Small intestine (tissue), 7 donors: ENCODE measurements at regions not wholly inside any gene's neighbourhood (a gene's known extent, or its start where the extent isn't known, plus 50 kb on each side); places are given as distances from the start of the nearest gene placed in this dataset.
A peak's percentile ranks its signal among the peaks of the same experiment; 100 is the strongest.

Experiments used
- DNase-seq, 2 donors: peaks; one replicate each; pipeline versions ENCODE4 v3.0.0 to v3.0.0-alpha.2; 2013
- FAIRE-seq: peaks from 2 replicates; lab custom pipeline; 2012; peaks lifted over from hg19 to GRCh38; lab: Jason Lieb, UNC
- H3K27ac ChIP-seq, 3 donors: one replicate each; pipeline ENCODE4 v1.5.1; 2013; ENCODE audit warnings: low read length in 2 of 3, mild to moderate bottlenecking in 2 of 3, control low read depth in 1 of 3, inconsistent platforms in 1 of 3, low read depth in 1 of 3, moderate library complexity in 1 of 3
- H3K27me3 ChIP-seq, 3 donors: one replicate each; pipeline ENCODE4 v1.6.1; 2013; ENCODE audit warnings: low read length in 3 of 3, inconsistent platforms in 1 of 3; ENCODE audit not compliant: control insufficient read depth in 3 of 3, insufficient read depth in 3 of 3
- H3K36me3 ChIP-seq, 3 donors: one replicate each; pipeline ENCODE4 v1.6.1; 2013; ENCODE audit warnings: low read length in 3 of 3, inconsistent platforms in 1 of 3, low read depth in 1 of 3, mild to moderate bottlenecking in 1 of 3, moderate library complexity in 1 of 3; ENCODE audit not compliant: control insufficient read depth in 3 of 3, insufficient read depth in 2 of 3
- H3K4me1 ChIP-seq, 3 donors: one replicate each; pipeline ENCODE4 v1.6.1; 2013; ENCODE audit warnings: low read length in 2 of 3, inconsistent platforms in 1 of 3, low read depth in 1 of 3, mild to moderate bottlenecking in 1 of 3, moderate library complexity in 1 of 3; ENCODE audit not compliant: control insufficient read depth in 3 of 3, insufficient read depth in 2 of 3
- H3K4me3 ChIP-seq, 3 donors: one replicate each; pipeline ENCODE4 v1.5.1; 2013; ENCODE audit warnings: low read length in 3 of 3, control low read depth in 1 of 3, inconsistent platforms in 1 of 3, low read depth in 1 of 3, mild to moderate bottlenecking in 1 of 3, moderate library complexity in 1 of 3
- H3K9me3 ChIP-seq, 2 donors: one replicate each; pipeline ENCODE4 v1.6.1; 2013; ENCODE audit warnings: low read depth in 1 of 2, low read length in 1 of 2; ENCODE audit not compliant: control insufficient read depth in 2 of 2, insufficient read depth in 1 of 2
- WGBS, 3 donors: extraction: QIAGEN DNeasy Blood & Tissue Kit; methylation state at CpG; one replicate each; pipeline ENCODE4 v1.1.7; 2013; 5-methylcytosine and 5-hydroxymethylcytosine counted together
- donor health status: healthy with polysubstance abuse.
- donor health status: control.
- donor health status: control.
- donor health status: Bipolar disorder and iron deficiency.
- donor health status: healthy.

DNA sequence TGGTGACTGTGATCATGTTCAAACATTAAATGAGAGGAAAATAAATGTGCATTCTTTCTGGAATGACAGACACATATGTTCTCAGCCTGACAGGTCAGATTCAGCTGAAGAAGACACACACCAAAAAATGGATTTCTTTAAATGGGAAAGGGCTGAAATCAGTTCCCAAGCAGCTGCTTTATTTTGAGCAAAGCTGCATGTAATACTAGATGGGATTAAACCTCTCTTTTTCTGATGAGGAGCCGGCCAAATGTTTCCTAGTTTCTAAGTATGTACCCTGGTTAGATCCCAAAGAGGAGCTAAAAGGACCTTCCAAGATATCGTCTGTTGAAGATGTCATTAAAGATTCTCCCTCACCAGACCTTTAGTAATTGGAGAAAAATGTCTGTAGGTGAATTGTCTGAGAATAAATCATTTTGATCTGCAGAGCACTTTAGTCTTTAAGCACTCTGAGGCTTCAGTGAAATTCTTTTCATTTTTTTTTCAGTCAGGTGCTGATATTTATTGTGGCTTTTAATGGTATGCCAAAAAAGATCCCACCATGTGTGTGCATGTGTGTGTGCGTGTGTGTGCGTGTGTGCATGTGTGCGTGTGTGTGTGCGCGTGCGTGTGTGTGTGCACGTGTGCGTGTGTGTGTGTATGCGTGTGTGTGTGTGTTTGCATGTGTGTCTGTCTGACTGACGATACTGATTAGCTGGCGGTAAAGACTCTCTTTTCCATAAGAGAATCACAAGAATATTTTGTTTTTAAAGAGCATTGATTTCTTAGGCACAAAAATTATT, 175.8 kb downstream of the IRS1 start:
- FAIRE-seq (no peak), DNase-seq (no peak)
- Histone ChIP-seq H3K4me3 (no peak overlapping the region), H3K36me3 (no peaks in the 10 kb centered on the region), H3K9me3 (no peaks in the 10 kb centered on the region), H3K27me3 (no peaks in the 10 kb centered on the region), H3K4me1 (peaks cover 0 to 11% (median 0%) of the 10 kb centered on the region in 3 donors), H3K27ac (peak overlapping the region in 1 of 3 donors; percentile 41)
- WGBS, 3 donors = 78 to 83% (median 80%) methylated on average over 13 of the region's 13 CpGs

DNA sequence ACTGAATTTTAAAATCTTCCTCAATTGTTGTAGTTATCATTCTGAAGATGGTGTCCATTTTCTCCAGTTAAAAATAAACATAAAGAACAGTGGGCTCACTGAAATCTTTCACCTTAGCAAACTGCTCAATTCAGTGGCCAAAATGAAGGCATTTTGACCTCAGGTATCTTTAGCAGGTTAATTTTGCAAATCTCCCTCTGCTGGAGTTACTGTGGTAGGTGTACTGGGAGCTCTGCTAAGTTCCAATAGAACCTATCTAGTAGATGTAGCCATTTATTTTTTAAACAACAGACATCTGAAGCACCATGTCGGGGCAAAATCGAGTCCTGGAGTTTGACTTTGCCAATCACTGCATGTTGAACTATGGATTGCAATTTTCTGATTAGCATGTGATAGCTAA, 177.1 kb downstream of the IRS1 start:
- no peak overlapping the region for H3K27ac ChIP-seq
- H3K9me3 ChIP-seq = peaks cover 0 to 6% of the 10 kb centered on the region in 2 donors
- no peak for DNase-seq
- peaks cover 0 to 11% (median 0%) of the 10 kb centered on the region in 3 donors for H3K4me1 ChIP-seq
- H3K36me3 ChIP-seq = no peaks in the 10 kb centered on the region
- FAIRE-seq = no peak
- H3K4me3 ChIP-seq = no peak overlapping the region
- H3K27me3 ChIP-seq = no peaks in the 10 kb centered on the region
- WGBS, 3 donors = 73 to 80% (median 76%) methylated on average over 2 of the region's 2 CpGs

DNA sequence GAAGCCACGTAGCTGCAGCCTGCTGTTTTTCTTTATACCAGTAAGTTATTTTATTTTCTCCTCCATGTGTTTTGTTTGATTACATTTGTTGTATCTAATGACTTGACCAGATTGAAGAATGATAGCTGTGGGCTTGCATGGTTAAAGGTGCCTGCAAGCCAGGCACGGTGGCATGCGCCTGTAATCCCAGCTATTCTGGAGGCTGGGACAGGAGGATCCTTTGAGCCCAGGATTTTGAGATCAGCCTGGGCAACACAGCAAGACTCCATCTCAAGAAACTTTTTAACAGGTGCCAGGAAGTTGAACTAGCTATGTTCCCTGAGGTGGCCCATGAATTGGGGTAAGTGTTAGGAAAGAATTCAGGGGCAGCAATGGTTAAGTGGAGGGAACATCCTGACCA, 179.4 kb downstream of the IRS1 start:
- peaks cover 0 to 6% (median 0%) of the 10 kb centered on the region in 3 donors for H3K4me1 ChIP-seq
- 88 to 95% (median 93%) methylated on average over 3 of the region's 3 CpGs for WGBS, 3 donors
- no peaks in the 10 kb centered on the region for H3K27me3 ChIP-seq
- no peak overlapping the region for H3K4me3 ChIP-seq
- no peaks in the 10 kb centered on the region for H3K36me3 ChIP-seq
- H3K27ac ChIP-seq = no peak overlapping the region
- DNase-seq = no peak
- peaks cover 0 to 6% of the 10 kb centered on the region in 2 donors for H3K9me3 ChIP-seq
- FAIRE-seq = no peak

DNA sequence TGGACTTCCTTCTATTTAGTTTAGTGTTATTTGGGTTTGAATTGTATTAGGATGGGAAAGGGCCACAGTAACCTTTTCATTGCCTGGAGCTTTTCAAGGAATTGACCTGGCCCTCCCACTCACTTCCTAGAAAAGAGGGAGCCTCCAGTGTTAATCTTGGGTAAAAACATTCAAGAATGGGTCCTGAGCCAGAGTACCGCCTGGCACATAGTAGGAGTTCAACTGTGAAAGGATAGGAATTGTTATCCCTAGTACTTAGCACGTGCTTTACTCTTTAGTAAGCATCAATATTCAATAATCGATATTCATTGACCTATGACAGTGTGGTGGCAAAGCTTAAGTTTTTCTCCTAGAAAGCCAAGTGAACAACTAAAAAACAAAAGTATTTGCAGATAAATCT, 179.9 kb downstream of the IRS1 start:
- WGBS, 3 donors = 84 to 92% (median 90%) methylated on average over 3 of the region's 3 CpGs
- no peak for DNase-seq

DNA sequence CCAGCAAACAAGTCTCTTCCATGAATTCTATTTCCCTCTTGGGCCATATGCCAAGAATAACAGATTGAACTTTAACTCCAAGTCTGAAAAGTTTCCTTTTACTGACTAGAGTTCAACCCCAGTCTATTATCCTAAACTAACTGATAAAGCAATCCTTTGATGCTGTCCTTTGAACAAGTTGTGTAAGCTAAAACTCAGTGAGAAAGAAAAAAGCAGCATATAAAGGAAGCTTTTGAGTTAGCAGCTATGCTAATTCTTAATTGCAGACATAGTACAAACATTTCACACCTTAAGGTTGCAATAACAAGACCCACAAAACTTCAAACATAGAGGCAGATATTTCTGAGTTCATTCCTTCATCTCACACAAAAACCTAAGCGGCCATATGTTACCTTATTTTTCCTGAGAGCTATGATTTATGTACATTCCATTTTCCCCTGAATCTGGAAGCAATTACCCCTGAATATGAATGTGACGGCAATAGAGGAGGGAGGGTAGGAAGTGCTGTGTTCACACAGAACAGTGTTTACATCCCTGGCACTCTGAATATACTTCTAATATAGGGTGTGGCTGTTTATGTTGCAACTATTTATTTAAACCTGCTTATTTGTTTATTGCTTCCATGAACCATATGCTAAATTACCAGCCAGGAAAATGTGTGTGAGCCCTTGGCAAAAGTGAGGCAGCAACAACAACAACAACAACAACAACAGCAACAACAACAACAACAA, 180.6 kb downstream of the IRS1 start:
- peak; percentile 86 to 87 for DNase-seq
- 9 to 57% (median 14%) methylated on average over 2 of the region's 2 CpGs for WGBS, 3 donors
- H3K27ac ChIP-seq = peak overlapping the region in 1 of 3 donors; percentile 40

More for the DNA sequence above, 179.9 kb downstream of the IRS1 start:
- Histone ChIP-seq H3K4me3 (no peak overlapping the region), H3K27ac (no peak overlapping the region), H3K27me3 (no peaks in the 10 kb centered on the region), H3K9me3 (peaks cover 0 to 6% of the 10 kb centered on the region in 2 donors), H3K36me3 (no peaks in the 10 kb centered on the region), H3K4me1 (peaks cover 0 to 6% (median 0%) of the 10 kb centered on the region in 3 donors)
- FAIRE-seq = no peak

DNA sequence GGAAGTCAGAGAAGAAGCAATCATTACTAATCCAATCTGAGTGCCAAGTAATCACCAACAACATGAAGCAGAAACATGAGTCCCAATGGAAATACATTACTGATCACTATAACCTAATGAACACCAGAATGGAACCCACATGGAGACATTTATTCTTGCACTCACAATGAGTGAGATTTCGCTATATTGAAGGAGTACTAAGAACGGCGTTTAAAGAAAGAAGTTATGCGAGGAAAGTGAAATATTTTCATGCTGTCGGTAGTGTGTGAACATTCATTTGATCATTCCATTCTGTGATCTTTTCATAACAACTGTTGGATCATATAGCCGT, 181.1 kb downstream of the IRS1 start:
- FAIRE-seq (no peak), DNase-seq (no peak)
- Histone ChIP-seq H3K27me3 (no peaks in the 10 kb centered on the region), H3K4me3 (no peak overlapping the region), H3K4me1 (peaks cover 0 to 6% (median 0%) of the 10 kb centered on the region in 3 donors), H3K27ac (no peak overlapping the region), H3K9me3 (peaks cover 0 to 6% of the 10 kb centered on the region in 2 donors), H3K36me3 (no peaks in the 10 kb centered on the region)
- WGBS, 3 donors = 57 to 61% (median 59%) methylated on average over 6 of the region's 6 CpGs

More for the DNA sequence above, 180.6 kb downstream of the IRS1 start:
- Histone ChIP-seq H3K4me3 (no peak overlapping the region), H3K27me3 (no peaks in the 10 kb centered on the region), H3K4me1 (peaks cover 0 to 6% (median 0%) of the 10 kb centered on the region in 3 donors), H3K9me3 (peaks cover 0 to 6% of the 10 kb centered on the region in 2 donors), H3K36me3 (no peaks in the 10 kb centered on the region)
- FAIRE-seq = no peak

DNA sequence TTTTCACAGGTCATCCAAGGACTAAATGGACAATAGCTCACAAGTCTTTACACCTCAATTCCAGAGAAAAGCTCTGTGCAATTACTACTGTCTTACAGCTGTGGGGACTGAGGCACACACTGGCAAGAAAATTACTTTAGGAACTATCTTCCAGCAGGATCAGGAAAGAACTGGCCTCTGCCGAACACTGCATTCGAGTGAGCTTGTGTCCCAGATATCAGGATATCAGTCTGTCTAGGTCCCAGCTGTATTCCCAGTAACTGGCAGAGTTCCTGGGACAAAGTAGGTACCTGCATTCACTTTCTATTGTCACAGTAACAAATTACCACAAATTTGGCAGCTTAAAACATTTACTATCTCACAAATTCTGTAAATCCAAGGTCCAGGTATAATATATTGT, 183.7 kb downstream of the IRS1 start:
- Histone ChIP-seq H3K36me3 (no peaks in the 10 kb centered on the region), H3K27ac (no peak overlapping the region), H3K9me3 (peaks cover 0 to 6% of the 10 kb centered on the region in 2 donors), H3K4me1 (peaks cover 0 to 6% (median 0%) of the 10 kb centered on the region in 3 donors), H3K4me3 (no peak overlapping the region), H3K27me3 (no peaks in the 10 kb centered on the region)
- DNase-seq = peak in 1 of 2 donors; percentile 4
- 19 to 57% (median 25%) methylated on average over 2 of the region's 2 CpGs for WGBS, 3 donors
- FAIRE-seq = no peak

DNA sequence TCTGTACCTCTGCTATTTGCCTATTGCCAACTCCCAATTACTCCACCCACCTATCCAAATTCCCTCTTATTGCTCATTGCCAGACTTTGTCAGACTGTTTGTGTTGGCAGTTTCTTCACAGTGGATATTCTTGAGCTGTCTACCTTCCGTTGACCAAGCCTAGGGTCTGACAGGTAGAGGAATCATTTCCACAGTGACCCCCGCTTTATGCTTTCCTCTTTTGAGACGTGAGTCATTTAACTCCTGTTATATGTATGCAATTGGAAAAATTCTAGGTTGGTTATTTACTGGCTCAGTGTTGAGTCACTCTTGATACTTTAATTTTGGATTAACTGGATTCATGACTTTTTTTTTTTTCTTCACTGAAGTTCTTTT, 187.7 kb downstream of the IRS1 start:
- no peaks in the 10 kb centered on the region for H3K9me3 ChIP-seq
- DNase-seq (no peak), FAIRE-seq (no peak)
- no peak overlapping the region for H3K4me3 ChIP-seq
- no peaks in the 10 kb centered on the region for H3K4me1 ChIP-seq
- H3K27ac ChIP-seq = peak overlapping the region in 1 of 3 donors; percentile 34
- H3K36me3 ChIP-seq = no peaks in the 10 kb centered on the region
- 84 to 96% (median 87%) methylated on average over 3 of the region's 3 CpGs for WGBS, 3 donors
- no peaks in the 10 kb centered on the region for H3K27me3 ChIP-seq
